ENCODE measurements at regions not wholly inside any gene's neighbourhood (a gene's known extent, or its start where the extent isn't known, plus 50 kb on each side); places are given as distances from the start of the nearest gene placed in this dataset.

DNA sequence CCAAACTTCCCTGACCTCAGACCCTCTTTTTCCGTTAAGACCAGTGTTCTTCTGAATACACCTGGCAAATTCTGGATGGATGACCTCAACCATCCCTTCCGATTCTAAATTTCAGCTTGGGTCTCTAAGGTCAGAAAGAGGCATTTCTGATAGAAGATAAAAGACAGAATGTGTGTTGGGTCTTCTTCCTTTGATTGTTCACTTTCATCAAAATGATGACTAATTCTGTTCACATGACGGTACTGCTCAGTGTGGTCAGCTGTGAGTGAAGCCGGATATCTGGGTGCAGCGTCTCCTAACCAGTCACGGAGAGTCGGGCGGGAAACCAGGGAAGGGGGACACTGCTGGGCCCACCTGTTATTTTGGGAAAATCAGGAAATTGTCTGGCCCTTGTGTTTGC is 151.6 kb upstream of the NAV2 start:
- no peaks in the 10 kb centered on the region for H3K9me1 ChIP-seq (replicated peaks; ENCODE audit: control insufficient read depth, extremely low read depth, insufficient read depth, low read length)
- H3K9ac ChIP-seq (replicated peaks; ENCODE audit: extremely low read depth, insufficient read depth, low read length): peak overlapping the region; percentile 36
- H3K27me3 ChIP-seq (ENCODE audit: control insufficient read depth in 2 of 2, insufficient read depth in 2 of 2, low read length in 2 of 2): no peaks in the 10 kb centered on the region
- dilution Hi-C loops (cut with MboI; ENCODE audit: extremely low pct_ligation_motif_present, low sequenced_read_pairs): loop anchor here (10.0 kb wide), 1 partner anchor 164 kb away; no protein-coding TSS in a partner anchor
- H3K27ac ChIP-seq (ENCODE audit: insufficient read depth, low read depth, low read length): peak overlapping the region; percentile 61
- H3K79me2 ChIP-seq (ENCODE audit: control insufficient read depth, insufficient read depth, low read length): no peaks in the 10 kb centered on the region
- intact Hi-C loops (cut with micrococcal nuclease): loop anchor here (1.0 to 10.0 kb wide), 2 partner anchors 551 to 794 kb away; no protein-coding TSS in a partner anchor
- DNase-seq (ENCODE audit: low read depth, low spot score) (peak; percentile 81), FAIRE-seq (peak; percentile 86)
- no TSS peak for BruUV-seq (replicated peaks)
- H4K20me1 ChIP-seq (replicated peaks; ENCODE audit: control insufficient read depth, extremely low read depth, insufficient read depth, low read length): no peaks in the 10 kb centered on the region
- no peaks in the 10 kb centered on the region for H3K36me3 ChIP-seq (ENCODE audit: control insufficient read depth in 2 of 2, extremely low read depth in 1 of 2, insufficient read depth in 2 of 2, low read length in 2 of 2)
- no peak overlapping the region for H2AFZ ChIP-seq (ENCODE audit: low read depth, low read length)
- POLR2A ChIA-PET: no interaction called here
- peak overlapping the region; percentile 63 for H3K4me2 ChIP-seq (ENCODE audit: insufficient read depth, low read length)
- H3K9me3 ChIP-seq (replicated peaks; ENCODE audit: control insufficient read depth, insufficient read depth, low read length): no peaks in the 10 kb centered on the region
- CTCF ChIA-PET: interaction anchor here (0.7 to 9.7 kb wide), 21 partner anchors 8 to 794 kb away, joined by 3 to 235 read pairs (median 5); partner anchors contain the start of gene NAV2
- peaks cover 23% of the 10 kb centered on the region for H3K4me1 ChIP-seq (ENCODE audit: control insufficient read depth, extremely low read depth, insufficient read depth, low read length)
- peak; percentile 47 for TF ChIP-seq POLR2AphosphoS5 (IDR thresholded peaks at IDR 0.05; ENCODE audit: insufficient read depth, low read depth, low read length)
- peak; percentile 81 for TF ChIP-seq FOS (IDR thresholded peaks at IDR 0.05; ENCODE audit: borderline replicate concordance, insufficient read depth, low read length)
- no peak for TF ChIP-seq EZH2 (IDR thresholded peaks at IDR 0.05; ENCODE audit: borderline replicate concordance, low read depth, low read length, severe bottlenecking)
- peak; percentile 87 for TF ChIP-seq JUN (IDR thresholded peaks at IDR 0.05; ENCODE audit: borderline replicate concordance, insufficient read depth, insufficient read length, low read depth)
- TF ChIP-seq, protein P1, sequence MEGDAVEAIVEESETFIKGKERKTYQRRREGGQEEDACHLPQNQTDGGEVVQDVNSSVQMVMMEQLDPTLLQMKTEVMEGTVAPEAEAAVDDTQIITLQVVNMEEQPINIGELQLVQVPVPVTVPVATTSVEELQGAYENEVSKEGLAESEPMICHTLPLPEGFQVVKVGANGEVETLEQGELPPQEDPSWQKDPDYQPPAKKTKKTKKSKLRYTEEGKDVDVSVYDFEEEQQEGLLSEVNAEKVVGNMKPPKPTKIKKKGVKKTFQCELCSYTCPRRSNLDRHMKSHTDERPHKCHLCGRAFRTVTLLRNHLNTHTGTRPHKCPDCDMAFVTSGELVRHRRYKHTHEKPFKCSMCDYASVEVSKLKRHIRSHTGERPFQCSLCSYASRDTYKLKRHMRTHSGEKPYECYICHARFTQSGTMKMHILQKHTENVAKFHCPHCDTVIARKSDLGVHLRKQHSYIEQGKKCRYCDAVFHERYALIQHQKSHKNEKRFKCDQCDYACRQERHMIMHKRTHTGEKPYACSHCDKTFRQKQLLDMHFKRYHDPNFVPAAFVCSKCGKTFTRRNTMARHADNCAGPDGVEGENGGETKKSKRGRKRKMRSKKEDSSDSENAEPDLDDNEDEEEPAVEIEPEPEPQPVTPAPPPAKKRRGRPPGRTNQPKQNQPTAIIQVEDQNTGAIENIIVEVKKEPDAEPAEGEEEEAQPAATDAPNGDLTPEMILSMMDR (IDR thresholded peaks at IDR 0.05; ENCODE audit: extremely low read depth in 1 of 2, insufficient read depth in 1 of 2, low read depth in 1 of 2, low read length in 2 of 2): no peak
- peak; percentile 81 for TF ChIP-seq GATA2 (IDR thresholded peaks at IDR 0.05; ENCODE audit: insufficient read depth, insufficient read length, low read depth, low read length)
- no peak overlapping the region for H3K4me3 ChIP-seq (replicated peaks in 1 of 3; ENCODE audit: insufficient read depth in 1 of 3, low read depth in 1 of 3, low read length in 3 of 3)

Data from endothelial cell of umbilical vein (primary cell).